ENCODE measurements at regions not wholly inside any gene's neighbourhood (a gene's known extent, or its start where the extent isn't known, plus 50 kb on each side); places are given as distances from the start of the nearest gene placed in this dataset.
"Not testable (repeated sequence)": the region's sequence is repeated elsewhere in the genome, so short reads cannot be mapped to it uniquely, and the experiment has no call there.

- no peaks in the 10 kb centered on the region for H3K4me1 ChIP-seq
- no peaks in the 10 kb centered on the region for H3K9me3 ChIP-seq
- H3K27ac ChIP-seq, result no peak overlapping the region
- 78 to 88% methylated on average over 4 of the region's 5 CpGs for WGBS, 2 donors (ENCODE audit: low coverage in 1 of 2)
- no peaks in the 10 kb centered on the region for H3K36me3 ChIP-seq
- H3K27me3 ChIP-seq, result no peaks in the 10 kb centered on the region
- ATAC-seq, result no peak
- H3K4me3 ChIP-seq, result no peak overlapping the region
- TF ChIP-seq CTCF (IDR thresholded peaks at IDR 0.05), result no peak
- TF ChIP-seq POLR2AphosphoS5 (IDR thresholded peaks at IDR 0.05), result no peak
- TF ChIP-seq EP300 (IDR thresholded peaks at IDR 0.05), result no peak
- TF ChIP-seq POLR2A (IDR thresholded peaks at IDR 0.05), result no peak
Observed at GRCh38 chr15:88993662-88994061, 80.5 kb upstream of the MFGE8 start.

GRCh38 chr15:88994286-88994685 lies 81.1 kb upstream of the MFGE8 start:
- WGBS, 2 donors (ENCODE audit: low coverage in 1 of 2), result 67 to 86% methylated on average over 1 of the region's 1 CpG
- no peak for ATAC-seq
- no peaks in the 10 kb centered on the region for H3K4me1 ChIP-seq
- no peak overlapping the region for H3K4me3 ChIP-seq
- no peak for TF ChIP-seq POLR2A (IDR thresholded peaks at IDR 0.05)
- no peak for TF ChIP-seq EP300 (IDR thresholded peaks at IDR 0.05)
- no peak for TF ChIP-seq POLR2AphosphoS5 (IDR thresholded peaks at IDR 0.05)
- no peak for TF ChIP-seq CTCF (IDR thresholded peaks at IDR 0.05)
- H3K9me3 ChIP-seq, result no peaks in the 10 kb centered on the region
- H3K27ac ChIP-seq, result no peak overlapping the region
- H3K36me3 ChIP-seq, result no peaks in the 10 kb centered on the region
- no peaks in the 10 kb centered on the region for H3K27me3 ChIP-seq

GRCh38 chr15:88995449-88995848 lies 82.3 kb upstream of the MFGE8 start:
- H3K36me3 ChIP-seq, result no peaks in the 10 kb centered on the region
- 33 to 57% methylated on average over 1 to 3 of the region's 3 CpGs for WGBS, 2 donors (ENCODE audit: low coverage in 1 of 2)

GRCh38 chr15:88997531-88997930 lies 84.4 kb upstream of the MFGE8 start:
- ATAC-seq, result no peak
- no peaks in the 10 kb centered on the region for H3K27me3 ChIP-seq
- TF ChIP-seq POLR2AphosphoS5 (IDR thresholded peaks at IDR 0.05), result no peak

More at GRCh38 chr15:88995449-88995848, 82.3 kb upstream of the MFGE8 start:
- H3K27me3 ChIP-seq, result no peaks in the 10 kb centered on the region
- TF ChIP-seq POLR2A (IDR thresholded peaks at IDR 0.05) (no peak), EP300 (IDR thresholded peaks at IDR 0.05) (no peak), POLR2AphosphoS5 (IDR thresholded peaks at IDR 0.05) (no peak), CTCF (IDR thresholded peaks at IDR 0.05) (no peak)
- no peaks in the 10 kb centered on the region for H3K9me3 ChIP-seq
- no peak overlapping the region for H3K4me3 ChIP-seq
- H3K27ac ChIP-seq, result no peak overlapping the region
- ATAC-seq, result no peak
- no peaks in the 10 kb centered on the region for H3K4me1 ChIP-seq

GRCh38 chr15:88998980-88999713 lies 86.0 kb upstream of the MFGE8 start:
- peaks cover 0 to 9% (median 0%) of the 10 kb centered on the region in 3 donors for H3K4me1 ChIP-seq
- 85 to 88% methylated on average over 4 to 7 of the region's 7 CpGs for WGBS, 2 donors (ENCODE audit: low coverage in 1 of 2)
- TF ChIP-seq POLR2A (IDR thresholded peaks at IDR 0.05) (no peak), CTCF (IDR thresholded peaks at IDR 0.05) (no peak), EP300 (IDR thresholded peaks at IDR 0.05) (no peak), POLR2AphosphoS5 (IDR thresholded peaks at IDR 0.05) (no peak)

More at GRCh38 chr15:88997531-88997930, 84.4 kb upstream of the MFGE8 start:
- H3K4me1 ChIP-seq, result peaks cover 0 to 6% (median 0%) of the 10 kb centered on the region in 3 donors
- H3K27ac ChIP-seq, result no peak overlapping the region
- H3K36me3 ChIP-seq, result no peaks in the 10 kb centered on the region
- no peak overlapping the region for H3K4me3 ChIP-seq
- 96% methylated on average over 3 of the region's 3 CpGs; no CpG with 5 or more reads in 1 of the 2 donors for WGBS, 2 donors (ENCODE audit: low coverage in 1 of 2)
- H3K9me3 ChIP-seq, result no peaks in the 10 kb centered on the region

GRCh38 chr15:89001708-89002275 lies 86.5 kb upstream of the ABHD2 start:
- H3K4me3 ChIP-seq, H3K9me3 ChIP-seq, ATAC-seq, H3K27me3 ChIP-seq, H3K27ac ChIP-seq, H3K4me1 ChIP-seq, H3K36me3 ChIP-seq: not testable (repeated sequence)
- WGBS, 2 donors (ENCODE audit: low coverage in 1 of 2), result 81 to 100% methylated on average over 3 of the region's 4 CpGs

More at GRCh38 chr15:88998980-88999713, 86.0 kb upstream of the MFGE8 start:
- Histone ChIP-seq H3K9me3 (no peaks in the 10 kb centered on the region), H3K4me3 (no peak overlapping the region), H3K27ac (no peak overlapping the region), H3K36me3 (no peaks in the 10 kb centered on the region), H3K27me3 (no peaks in the 10 kb centered on the region)
- ATAC-seq, result no peak
